Muscle layer of duodenum (tissue), 2 donors: ENCODE measurements at regions not wholly inside any gene's neighbourhood (a gene's known extent, or its start where the extent isn't known, plus 50 kb on each side); places are given as distances from the start of the nearest gene placed in this dataset.
A peak's percentile ranks its signal among the peaks of the same experiment; 100 is the strongest.
"Not testable (repeated sequence)": the region's sequence is repeated elsewhere in the genome, so short reads cannot be mapped to it uniquely, and the experiment has no call there.

Source experiments
- H3K27ac ChIP-seq: one replicate; pipeline ENCODE4 v1.7.0; 2013; ENCODE audit warnings: mild to moderate bottlenecking, low read length
- H3K27me3 ChIP-seq: one replicate; pipeline ENCODE4 v1.7.0; 2013; ENCODE audit warnings: low read depth, mild to moderate bottlenecking, control low read depth, low read length
- H3K36me3 ChIP-seq, 2 donors: one replicate each; pipeline ENCODE4 v1.7.0; 2013; ENCODE audit warnings: low read length in 2 of 2, control low read depth in 1 of 2, mild to moderate bottlenecking in 1 of 2; ENCODE audit not compliant: insufficient read depth in 2 of 2, control insufficient read depth in 1 of 2
- H3K4me1 ChIP-seq, 2 donors: one replicate each; pipeline ENCODE4 v1.7.0; 2013; ENCODE audit warnings: low read length in 2 of 2, mild to moderate bottlenecking in 2 of 2, control low read depth in 1 of 2, moderate library complexity in 1 of 2; ENCODE audit not compliant: insufficient read depth in 2 of 2, control insufficient read depth in 1 of 2
- H3K4me3 ChIP-seq, 2 donors: one replicate each; pipeline ENCODE4 v1.7.0; 2013; ENCODE audit warnings: low read length in 2 of 2, low read depth in 1 of 2, mild to moderate bottlenecking in 1 of 2
- H3K9me3 ChIP-seq, 2 donors: one replicate each; pipeline ENCODE4 v1.7.0; 2013; ENCODE audit warnings: low read length in 2 of 2, control low read depth in 1 of 2, mild to moderate bottlenecking in 1 of 2; ENCODE audit not compliant: control insufficient read depth in 1 of 2
- donor health status: healthy.

DNA sequence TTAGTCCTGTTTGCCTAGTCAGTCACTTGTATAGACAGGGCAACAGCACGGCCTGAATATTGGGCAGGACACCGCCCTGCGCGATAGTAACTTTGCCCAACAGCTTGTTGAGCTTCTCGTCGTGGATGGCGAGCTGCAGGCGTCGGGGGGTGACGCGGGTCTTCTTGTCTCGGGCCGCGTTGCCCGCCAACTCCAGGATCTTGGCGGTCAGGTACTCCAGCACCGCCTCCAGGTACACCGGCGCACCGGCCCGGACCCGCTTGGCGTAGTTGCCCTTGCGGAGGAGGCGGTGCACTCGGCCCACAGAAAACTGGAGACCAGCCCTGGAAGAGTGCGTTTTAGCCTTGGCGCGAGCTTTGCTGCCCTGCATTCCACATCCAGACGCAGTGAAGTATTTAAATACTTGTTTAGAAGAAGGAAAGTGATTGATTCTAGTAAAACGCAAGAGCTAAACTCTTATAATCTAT lies 92.8 kb upstream of the BTN3A2 start:
- H3K27ac ChIP-seq: peak overlapping the region; percentile 83
- peaks cover 0 to 8% of the 10 kb centered on the region in 2 donors for H3K4me1 ChIP-seq
- H3K4me3 ChIP-seq: peak overlapping the region; percentile 58 to 72
- no peaks in the 10 kb centered on the region for H3K27me3 ChIP-seq
- no peaks in the 10 kb centered on the region for H3K36me3 ChIP-seq
- no peaks in the 10 kb centered on the region for H3K9me3 ChIP-seq

DNA sequence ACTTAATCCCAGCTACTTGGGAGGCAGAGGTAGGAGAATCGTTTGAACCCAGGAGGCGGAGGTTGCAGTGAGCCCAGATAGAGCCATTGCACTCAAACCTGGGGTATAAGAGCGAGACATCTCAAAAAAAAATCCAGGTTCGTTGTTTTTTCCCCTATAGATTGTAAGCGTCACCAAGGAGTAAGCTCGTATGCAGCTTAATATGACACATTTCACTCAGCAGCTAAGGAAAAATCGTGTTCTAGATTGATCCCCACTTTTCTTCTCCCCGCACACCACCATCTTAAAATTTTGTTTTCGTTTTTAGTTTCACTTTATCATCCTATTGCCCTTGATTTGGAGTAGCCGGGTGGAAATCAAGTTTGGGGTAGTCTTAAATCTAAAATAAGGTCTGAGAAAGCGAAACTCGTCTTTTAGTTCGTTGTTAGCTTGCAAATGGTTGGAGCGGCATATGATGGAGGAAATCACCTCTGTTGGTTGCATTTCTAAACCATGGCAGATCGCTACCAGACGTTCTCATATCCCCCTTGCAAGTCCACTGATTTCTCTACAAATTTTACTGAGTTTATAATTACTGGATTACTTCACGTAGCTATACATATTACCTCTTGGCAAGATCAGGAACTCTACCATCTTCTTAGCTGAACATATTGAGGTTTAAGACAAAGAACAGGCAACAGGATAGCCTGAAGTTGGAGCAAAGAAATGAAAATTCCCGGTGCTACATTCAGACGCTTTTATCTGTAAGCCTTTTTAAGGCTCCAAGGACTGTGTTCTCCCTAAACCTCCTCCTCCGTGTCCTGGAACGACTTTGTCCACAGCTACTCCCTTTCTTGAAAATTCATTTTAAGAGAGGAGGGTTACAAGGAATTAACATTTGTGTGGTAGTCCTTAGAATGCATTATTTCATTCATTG lies 91.1 kb upstream of the BTN3A2 start:
- no peaks in the 10 kb centered on the region for H3K9me3 ChIP-seq
- peaks cover 0 to 8% of the 10 kb centered on the region in 2 donors for H3K4me1 ChIP-seq
- peak overlapping the region; percentile 58 to 72 for H3K4me3 ChIP-seq
- peak overlapping the region; percentile 83 for H3K27ac ChIP-seq
- no peaks in the 10 kb centered on the region for H3K36me3 ChIP-seq
- H3K27me3 ChIP-seq: no peaks in the 10 kb centered on the region

DNA sequence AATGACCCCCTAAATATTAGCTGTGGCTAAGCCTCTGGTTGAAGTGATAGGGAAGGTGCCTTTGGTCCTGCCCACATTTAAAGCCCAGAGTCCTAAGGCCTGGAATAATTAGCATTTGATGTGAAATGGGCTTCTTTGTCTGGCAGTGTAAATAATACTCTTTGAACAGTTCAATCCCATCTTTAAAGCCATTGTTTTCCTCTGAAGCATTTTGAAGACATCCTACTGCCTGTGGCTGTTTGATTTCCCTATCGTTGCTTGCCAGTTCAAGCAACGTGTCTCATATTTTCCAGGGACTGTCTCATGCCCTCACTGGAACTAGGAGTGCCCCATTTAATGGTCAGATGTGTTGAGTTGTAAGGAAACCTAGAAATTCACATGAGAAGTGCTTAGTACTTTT lies 89.3 kb upstream of the BTN3A2 start:
- Histone ChIP-seq H3K4me3 (no peak overlapping the region), H3K36me3 (peaks cover 0 to under 1% of the 10 kb centered on the region in 2 donors), H3K9me3 (no peaks in the 10 kb centered on the region), H3K4me1 (peaks cover 0 to 6% of the 10 kb centered on the region in 2 donors), H3K27me3 (no peaks in the 10 kb centered on the region), H3K27ac (no peak overlapping the region)

DNA sequence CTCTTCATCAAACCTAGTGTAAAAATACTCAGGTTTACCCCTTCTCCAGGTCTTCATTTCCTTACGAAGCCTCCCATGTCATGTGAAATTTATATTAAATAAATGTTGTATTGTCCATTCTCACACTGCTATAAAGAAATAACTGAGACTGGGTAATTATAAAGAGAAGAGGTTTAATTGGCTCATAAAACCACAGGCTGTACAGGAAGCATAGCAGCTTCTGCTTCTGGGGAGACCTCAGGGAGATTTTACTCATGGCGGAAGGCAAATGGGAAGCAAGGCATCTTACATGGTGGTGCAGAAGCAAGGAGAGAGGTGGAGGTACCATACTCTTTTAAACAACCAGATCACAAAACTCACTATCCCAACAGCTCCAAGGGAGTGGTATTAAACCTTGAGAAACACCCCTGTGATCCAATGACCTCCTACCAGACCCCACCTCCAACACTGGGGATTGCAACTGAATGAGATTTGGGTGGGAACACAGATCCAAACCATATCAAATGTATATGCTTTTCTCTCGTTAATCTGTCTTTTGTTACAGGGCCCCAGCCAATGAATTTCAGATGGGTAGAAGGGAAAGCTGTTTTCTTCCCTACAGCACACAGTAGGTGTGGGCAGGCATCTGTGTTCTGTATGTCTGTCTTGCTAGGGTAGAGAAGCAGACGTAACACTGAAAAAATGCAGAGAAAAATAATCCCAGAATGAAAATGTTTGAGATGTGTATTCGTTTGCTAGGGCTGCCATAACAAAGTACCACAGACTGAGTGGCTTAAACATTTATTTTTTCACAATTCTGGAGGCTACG lies 88.0 kb upstream of the BTN3A2 start:
- no peaks in the 10 kb centered on the region for H3K9me3 ChIP-seq
- no peaks in the 10 kb centered on the region for H3K4me1 ChIP-seq
- H3K27me3 ChIP-seq: no peaks in the 10 kb centered on the region
- H3K27ac ChIP-seq: no peak overlapping the region
- H3K4me3 ChIP-seq: no peak overlapping the region
- H3K36me3 ChIP-seq: peaks cover 0 to 8% of the 10 kb centered on the region in 2 donors

DNA sequence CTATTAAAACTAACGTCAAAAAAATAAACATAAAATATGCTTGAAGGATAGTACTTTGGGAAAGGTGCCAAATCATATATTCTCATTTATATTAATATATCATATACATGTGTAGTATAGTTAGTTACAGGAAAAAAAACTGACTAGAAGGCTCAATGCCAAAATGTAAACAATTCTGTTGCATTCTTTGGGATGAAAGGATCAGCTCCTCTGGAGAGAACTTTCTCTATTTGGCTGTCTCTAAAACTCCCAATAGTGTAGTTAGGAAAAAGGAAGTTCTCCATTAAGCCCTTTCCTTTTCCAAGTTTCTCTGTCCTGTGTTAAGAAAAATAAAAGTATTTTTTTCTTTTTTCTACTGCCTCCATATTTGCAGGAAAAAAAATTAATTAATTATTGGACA lies 86.5 kb upstream of the BTN3A2 start:
- Histone ChIP-seq H3K36me3 (peaks cover 0 to 8% of the 10 kb centered on the region in 2 donors), H3K9me3 (no peaks in the 10 kb centered on the region), H3K4me1 (peaks cover 0 to 6% of the 10 kb centered on the region in 2 donors), H3K27ac (no peak overlapping the region), H3K4me3 (no peak overlapping the region), H3K27me3 (no peaks in the 10 kb centered on the region)

DNA sequence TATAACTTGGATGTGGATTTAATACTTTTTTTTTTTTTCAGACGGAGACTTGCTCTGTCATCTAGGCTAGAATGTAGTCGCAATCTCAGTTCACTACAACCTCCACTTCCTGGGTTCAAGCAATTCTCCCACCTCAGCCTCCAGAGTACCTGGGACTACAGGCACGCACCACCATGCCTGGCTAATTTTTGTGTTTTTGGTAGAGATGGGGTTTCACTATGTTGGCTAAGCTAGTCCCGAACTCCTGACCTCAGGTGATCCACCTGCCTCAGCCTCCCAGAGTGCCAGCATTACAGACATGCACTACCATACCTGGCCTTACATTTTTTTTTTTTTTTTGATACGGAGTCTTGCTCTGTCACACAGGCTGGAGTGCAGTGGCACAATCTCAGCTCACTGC lies 85.6 kb upstream of the BTN3A2 start:
- H3K36me3 ChIP-seq, H3K4me3 ChIP-seq, H3K27ac ChIP-seq, H3K27me3 ChIP-seq, H3K9me3 ChIP-seq: not testable (repeated sequence)
- H3K4me1 ChIP-seq: peaks cover 0 to 11% of the 10 kb centered on the region in 2 donors

DNA sequence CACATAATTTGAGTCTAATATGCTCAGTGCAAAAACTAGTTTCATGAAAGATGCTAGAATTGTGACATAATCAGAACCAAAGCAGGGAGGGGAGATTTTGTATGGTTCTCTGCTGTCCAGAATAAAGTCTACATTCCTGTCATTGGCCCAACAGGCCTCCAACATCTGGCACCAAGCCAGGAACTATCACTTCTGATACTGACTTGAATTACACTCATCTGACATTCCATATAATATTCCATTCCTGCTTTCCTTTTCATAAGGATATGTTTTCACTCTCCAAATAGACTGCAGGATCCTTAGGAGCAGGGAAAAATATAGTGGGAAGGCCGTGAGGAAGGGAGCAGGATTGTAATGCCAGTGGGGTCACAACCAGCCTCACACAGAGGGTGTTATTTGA lies 84.6 kb upstream of the BTN3A2 start:
- no peaks in the 10 kb centered on the region for H3K27me3 ChIP-seq
- no peaks in the 10 kb centered on the region for H3K9me3 ChIP-seq
- no peak overlapping the region for H3K4me3 ChIP-seq
- H3K36me3 ChIP-seq: peaks cover 0 to 8% of the 10 kb centered on the region in 2 donors
- H3K4me1 ChIP-seq: peaks cover 0 to 11% of the 10 kb centered on the region in 2 donors
- H3K27ac ChIP-seq: no peak overlapping the region

DNA sequence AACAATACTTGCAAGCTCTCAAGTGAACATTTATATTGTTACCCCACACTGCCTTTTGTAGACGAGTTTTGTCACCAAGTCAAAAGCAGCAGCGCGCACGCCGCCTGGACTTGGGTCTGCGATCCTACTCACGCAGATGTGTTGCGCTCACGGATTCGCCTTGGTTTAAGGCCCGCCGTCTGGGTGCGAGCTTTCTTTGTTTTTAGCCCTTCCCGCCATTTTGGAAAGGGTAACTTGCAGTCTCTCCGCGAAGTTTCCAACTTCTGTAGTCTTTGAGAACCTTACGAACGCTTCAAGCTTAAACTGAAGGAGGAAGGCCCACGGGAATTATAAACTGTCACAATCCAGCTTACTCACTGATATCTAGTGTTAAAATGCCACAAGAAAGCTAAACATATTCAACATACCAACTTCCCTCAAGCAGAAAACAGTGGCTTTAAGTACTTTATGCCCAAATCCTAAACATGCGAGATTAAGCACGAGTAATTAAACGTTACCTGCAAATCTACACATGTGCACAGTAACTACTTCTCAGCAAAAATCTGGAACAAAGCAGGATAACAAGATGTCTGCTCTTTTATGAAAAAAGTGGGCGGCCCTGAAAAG lies 80.4 kb upstream of the BTN3A2 start:
- H3K4me1 ChIP-seq: peaks cover 0 to 11% of the 10 kb centered on the region in 2 donors
- no peaks in the 10 kb centered on the region for H3K27me3 ChIP-seq
- H3K9me3 ChIP-seq: no peaks in the 10 kb centered on the region
- H3K36me3 ChIP-seq: peaks cover 0 to 8% of the 10 kb centered on the region in 2 donors
- peak overlapping the region; percentile 87 to 92 for H3K4me3 ChIP-seq
- peak overlapping the region; percentile 99 for H3K27ac ChIP-seq

DNA sequence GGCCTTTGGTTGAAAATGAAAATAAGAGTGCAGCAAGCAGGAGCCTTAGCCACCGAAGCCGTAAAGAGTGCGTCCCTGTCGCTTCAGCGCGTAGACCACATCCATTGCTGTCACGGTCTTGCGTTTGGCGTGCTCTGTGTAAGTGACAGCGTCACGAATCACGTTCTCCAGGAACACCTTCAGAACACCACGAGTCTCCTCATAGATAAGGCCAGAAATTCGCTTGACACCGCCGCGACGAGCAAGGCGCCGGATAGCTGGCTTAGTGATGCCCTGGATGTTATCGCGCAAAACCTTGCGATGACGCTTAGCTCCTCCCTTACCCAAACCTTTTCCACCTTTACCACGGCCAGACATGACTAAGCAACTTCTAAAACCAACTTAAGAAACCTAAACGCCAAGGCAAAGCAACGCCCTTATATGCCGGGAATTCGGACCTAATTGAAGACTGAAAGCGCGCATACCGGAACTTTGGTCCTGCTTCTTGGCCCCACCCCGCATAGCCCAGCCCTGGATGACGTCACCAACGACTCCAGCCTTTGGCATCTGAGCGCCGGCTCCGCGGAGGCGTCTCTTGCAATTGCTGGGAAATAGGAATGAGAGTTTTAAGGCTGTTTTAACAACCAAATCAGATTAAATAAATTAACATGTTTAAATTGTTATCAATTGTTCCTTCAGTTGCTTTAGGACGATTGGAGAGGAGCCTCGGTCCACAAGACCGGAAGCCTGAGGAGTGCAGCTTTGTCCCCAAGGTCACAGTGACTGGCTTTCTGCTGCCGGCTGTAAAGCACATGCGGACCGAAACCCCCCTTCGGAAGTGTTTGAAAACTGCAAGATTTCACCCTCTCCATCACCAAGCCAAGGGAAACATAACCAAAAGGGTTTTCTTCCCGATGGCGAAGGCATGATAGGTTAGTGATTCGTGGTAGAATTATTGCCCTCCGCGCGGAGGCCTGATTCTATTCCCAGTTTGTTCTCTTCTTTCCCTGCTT lies 79.6 kb upstream of the BTN3A2 start:
- Histone ChIP-seq H3K36me3 (peaks cover 0 to 8% of the 10 kb centered on the region in 2 donors), H3K27me3 (no peaks in the 10 kb centered on the region), H3K9me3 (no peaks in the 10 kb centered on the region), H3K4me3 (peak overlapping the region; percentile 87 to 92), H3K27ac (peak overlapping the region; percentile 99), H3K4me1 (peaks cover 0 to 11% of the 10 kb centered on the region in 2 donors)

DNA sequence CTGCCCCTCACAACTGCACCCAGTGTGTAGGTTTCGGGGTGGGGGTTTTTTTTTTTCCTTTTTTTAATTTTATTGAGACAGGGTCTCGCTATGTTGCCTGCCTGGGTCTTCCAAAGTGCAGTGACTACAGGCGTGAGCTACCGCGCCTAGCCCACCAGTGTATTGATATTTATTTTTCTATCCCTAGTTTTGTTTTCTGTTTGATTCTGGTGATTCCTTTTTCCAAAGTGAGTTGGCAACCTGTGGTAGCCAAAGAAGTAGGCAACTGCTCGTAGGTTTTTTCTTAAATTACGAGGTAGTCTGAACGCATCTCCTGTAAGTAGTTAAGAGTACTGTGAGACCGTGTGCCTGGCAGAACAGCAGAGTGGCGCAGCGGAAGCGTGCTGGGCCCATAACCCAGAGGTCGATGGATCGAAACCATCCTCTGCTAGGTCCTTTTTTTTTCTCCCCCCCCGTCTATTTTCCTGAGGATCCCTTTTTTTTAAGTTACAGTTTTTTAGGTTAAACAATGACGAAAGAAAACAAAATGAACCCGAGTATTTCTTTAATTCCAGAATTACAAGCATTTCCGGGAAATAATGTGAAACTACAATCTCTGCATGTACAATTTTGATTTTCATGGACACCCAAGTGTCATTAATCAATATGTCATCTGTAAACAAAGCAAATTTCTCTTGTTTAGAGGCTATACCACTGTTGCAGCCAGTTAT lies 78.7 kb upstream of the BTN3A2 start:
- Histone ChIP-seq H3K27me3 (no peaks in the 10 kb centered on the region), H3K36me3 (peaks cover 0 to under 1% of the 10 kb centered on the region in 2 donors), H3K4me3 (peak overlapping the region; percentile 87 to 92), H3K9me3 (no peaks in the 10 kb centered on the region), H3K27ac (peak overlapping the region; percentile 99), H3K4me1 (peaks cover 0 to 11% of the 10 kb centered on the region in 2 donors)
